HepG2 (cell line): ENCODE measurements at regions not wholly inside any gene's neighbourhood (a gene's known extent, or its start where the extent isn't known, plus 50 kb on each side); places are given as distances from the start of the nearest gene placed in this dataset.

Experiments used
- AKAP8 ChIP-seq: sonication (generic); formaldehyde crosslinking; IDR thresholded peaks from 2 replicates; pipeline ENCODE4 v1.5.1; 2020; ENCODE audit warnings: mild to moderate bottlenecking, missing genetic modification reagents
- TEAD2 ChIP-seq: sonication (generic); formaldehyde crosslinking; IDR thresholded peaks from 2 replicates; pipeline ENCODE4 v1.9.0; 2021; ENCODE audit warnings: missing genetic modification reagents
- TGIF2 ChIP-seq: IDR thresholded peaks from 2 replicates; pipeline ENCODE4 v1.6.1; 2016; ENCODE audit warnings: control low read depth, missing compliant biosample characterization
- ZNF232 ChIP-seq: sonication (generic); formaldehyde crosslinking; IDR thresholded peaks from 2 replicates; pipeline ENCODE4 v1.4.0; 2020; ENCODE audit warnings: missing genetic modification reagents, borderline replicate concordance

- no peak for TF ChIP-seq ZNF232 (CRISPR knock-in tag)
- no peak for TF ChIP-seq TEAD2
- no peak for TF ChIP-seq AKAP8 (CRISPR knock-in tag)
- no peak for TF ChIP-seq TGIF2 (CRISPR knock-in tag)
These were observed 164.3 kb upstream of the CXCR4 start for GRCh38 chr2:136282251-136282650.
